ENCODE measurements at regions not wholly inside any gene's neighbourhood (a gene's known extent, or its start where the extent isn't known, plus 50 kb on each side); places are given as distances from the start of the nearest gene placed in this dataset.
A peak's percentile ranks its signal among the peaks of the same experiment; 100 is the strongest.

DNA sequence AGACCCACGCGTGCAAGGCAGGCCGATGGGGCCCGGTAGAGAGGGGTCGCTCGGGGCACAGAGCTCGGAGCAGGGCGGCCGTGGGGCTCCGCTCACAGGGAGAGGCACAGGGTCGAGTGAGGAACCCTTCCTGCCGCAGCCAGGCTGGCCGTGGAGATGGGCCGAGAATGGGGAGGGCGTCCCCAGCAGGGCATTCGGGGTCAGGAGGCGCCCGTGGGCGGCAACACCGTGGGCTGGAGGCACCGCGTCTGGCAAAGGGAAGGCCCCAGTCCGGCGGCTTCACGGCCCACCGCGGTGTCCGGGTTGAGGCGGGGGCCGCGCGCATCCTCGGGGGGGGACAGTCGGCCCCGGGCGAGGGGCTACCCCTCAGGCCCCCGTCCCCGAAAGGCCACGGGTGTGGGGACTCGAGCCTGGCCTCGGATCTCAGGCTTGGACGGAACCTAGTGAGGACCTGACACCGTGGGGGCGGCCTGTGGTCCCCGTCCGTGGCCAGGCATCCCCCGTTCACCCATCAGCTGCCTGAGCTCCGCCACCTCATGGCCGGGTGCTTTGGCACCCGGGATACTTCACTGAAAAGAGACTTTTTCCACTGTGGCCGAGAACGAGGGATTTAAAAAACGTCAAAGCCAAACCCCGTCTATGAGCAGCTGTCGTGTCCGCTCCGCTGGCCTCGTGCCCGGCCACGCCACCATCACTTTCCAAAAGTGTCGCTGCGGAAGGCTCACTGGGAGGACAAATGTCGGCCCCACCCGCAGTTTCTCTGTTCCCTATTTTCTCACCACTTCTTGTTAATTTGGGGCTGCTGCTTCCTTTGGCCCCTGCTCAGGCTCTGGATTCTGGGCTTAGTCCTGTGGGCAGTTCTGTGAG, 73.6 kb downstream of the METRNL start:
- no peak for DNase-seq
- H3K9me3 Mint-ChIP-seq, result no peaks in the 10 kb centered on the region
- CTCF ChIA-PET, result no interaction called here
- H3K27me3 Mint-ChIP-seq, result peaks cover 14% of the 10 kb centered on the region
- no peak overlapping the region for H3K4me3 Mint-ChIP-seq
- POLR2A ChIA-PET, result no interaction called here
- H3K4me1 Mint-ChIP-seq, result peaks cover 17% of the 10 kb centered on the region
- H3K36me3 Mint-ChIP-seq (ENCODE audit: low read depth), result no peaks in the 10 kb centered on the region
- H3K27ac Mint-ChIP-seq, result no peak overlapping the region

DNA sequence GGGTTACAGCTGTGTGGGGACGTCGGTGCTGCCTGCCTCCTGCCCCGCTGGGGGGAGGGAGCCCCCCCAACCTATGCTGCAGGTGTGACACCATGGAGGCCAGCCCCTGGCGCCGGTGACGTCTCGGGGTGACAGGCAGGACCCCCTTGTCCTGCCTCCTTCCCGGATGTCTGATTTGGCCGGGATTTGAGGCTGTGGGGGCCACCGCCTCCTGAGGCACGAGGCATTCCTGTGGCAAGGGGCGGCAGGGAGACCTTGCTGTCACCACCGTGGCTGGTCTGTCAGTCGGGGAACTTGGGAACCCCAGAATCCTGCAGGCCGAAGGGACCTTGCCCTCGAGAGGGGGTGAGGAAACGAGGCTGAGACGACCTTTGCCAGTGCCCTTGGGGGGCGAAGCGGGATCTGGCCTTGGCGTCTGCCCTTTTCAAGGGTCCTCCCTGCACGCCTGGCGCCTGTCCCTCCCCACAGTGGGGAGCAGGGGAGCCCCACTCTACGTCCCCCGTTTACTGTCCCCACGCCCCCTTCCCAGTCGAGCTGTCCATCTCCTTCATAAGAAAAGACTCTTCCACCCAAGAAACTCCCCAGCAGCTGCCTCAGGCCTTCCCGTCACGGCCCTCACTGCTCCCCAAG, 74.4 kb downstream of the METRNL start:
- Mint-ChIP-seq H3K4me3 (no peak overlapping the region), H3K9me3 (no peaks in the 10 kb centered on the region), H3K36me3 (ENCODE audit: low read depth) (no peaks in the 10 kb centered on the region), H3K27ac (no peak overlapping the region), H3K27me3 (peaks cover 16% of the 10 kb centered on the region), H3K4me1 (peaks cover 11% of the 10 kb centered on the region)
- DNase-seq, result no peak
- ChIA-PET CTCF (no interaction called here), POLR2A (no interaction called here)

DNA sequence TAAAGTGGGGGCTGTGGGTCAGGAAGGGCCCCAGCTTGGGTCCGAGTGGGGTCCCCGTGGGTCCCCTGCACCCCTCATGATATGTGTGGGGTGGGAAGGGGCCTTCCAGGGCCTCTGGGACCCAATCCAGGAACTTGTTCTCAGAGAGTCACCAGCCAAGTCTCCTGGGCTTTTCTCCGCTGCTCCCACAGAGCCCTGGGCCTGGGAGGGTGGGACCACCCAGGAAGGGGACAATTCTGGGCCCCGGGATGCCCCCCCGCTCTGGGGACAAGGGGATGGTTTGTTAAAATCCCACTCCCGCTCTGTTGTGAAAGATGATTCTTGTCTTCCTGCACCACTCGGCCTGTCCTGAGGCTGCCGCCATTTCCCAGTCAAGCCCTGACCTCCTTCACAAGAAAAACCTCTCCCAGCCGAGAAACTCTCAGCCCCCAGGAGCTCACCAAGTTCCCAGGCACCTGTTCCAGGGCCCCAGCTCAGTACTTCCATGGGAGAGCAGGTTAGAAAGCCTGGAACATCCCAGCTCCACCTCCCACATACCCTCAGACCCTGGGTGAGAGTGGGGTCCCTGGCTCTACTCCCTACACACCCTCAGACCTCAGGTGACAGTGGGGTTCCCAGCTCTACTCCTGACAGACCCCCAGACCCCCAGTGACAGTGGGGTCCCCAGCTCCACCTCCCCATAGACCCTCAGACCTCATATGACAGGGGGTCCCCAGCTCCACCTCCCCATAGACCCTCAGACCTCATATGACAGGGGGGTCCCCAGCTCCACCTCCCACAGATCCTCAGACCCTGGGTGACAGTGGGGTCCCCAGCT, 75.1 kb downstream of the METRNL start:
- CTCF ChIA-PET, result no interaction called here
- H3K27ac Mint-ChIP-seq, result no peak overlapping the region

DNA sequence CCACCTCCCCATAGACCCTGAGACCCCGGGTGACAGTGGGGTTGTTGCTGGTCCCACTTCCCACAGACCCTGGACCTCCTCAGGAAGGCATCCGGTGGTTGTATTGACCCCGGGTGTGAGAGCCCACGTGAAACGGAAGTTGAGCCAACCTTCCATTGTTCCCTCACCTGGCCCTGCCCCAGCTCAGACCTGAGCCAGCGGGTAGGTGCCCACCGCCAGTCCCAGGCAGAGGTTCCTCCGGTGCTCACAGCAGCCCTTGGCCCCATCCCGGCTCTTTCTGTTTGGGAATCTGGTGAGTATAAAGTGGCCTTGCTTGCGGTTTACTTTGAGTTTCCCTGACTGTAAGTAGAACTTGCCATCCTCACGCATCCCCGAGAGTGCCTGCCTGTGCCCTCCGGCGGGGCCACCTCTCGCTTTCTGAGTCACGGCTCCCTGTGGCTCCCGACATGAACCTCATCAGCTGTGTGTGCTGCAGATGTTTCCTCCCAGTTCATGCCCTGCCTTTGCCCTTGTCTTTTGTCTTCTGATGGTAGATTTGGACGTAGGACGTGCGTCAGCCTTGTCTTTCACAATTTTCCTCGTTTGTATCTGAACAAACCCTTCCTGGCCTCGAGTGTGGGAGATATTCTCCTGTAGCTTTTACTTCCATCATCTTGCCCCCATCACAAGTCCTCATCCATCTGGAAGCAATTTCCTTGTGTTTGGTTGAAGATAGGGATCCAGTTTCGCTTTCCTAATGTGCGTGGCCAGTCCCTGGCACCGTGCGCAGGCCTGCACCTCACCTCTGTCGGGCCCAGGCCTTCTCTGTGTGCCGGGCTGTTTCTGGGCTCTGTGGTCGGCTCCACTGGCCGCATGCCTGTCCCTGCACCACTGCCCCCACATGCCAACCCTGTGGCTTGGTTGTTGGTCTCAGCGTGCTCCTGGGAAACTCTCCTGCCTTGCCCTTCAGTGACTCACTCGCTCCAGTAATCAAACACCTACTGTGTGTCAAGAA, 76.0 kb downstream of the METRNL start:
- CTCF ChIA-PET, result no interaction called here
- H3K4me1 Mint-ChIP-seq, result peaks cover 6% of the 10 kb centered on the region
- H3K27me3 Mint-ChIP-seq, result peaks cover 29% of the 10 kb centered on the region
- POLR2A ChIA-PET, result interaction anchor here (1.0 kb wide), 1 partner anchor 45 kb away, joined by 3 read pairs; no protein-coding TSS in a partner anchor
- no peaks in the 10 kb centered on the region for H3K9me3 Mint-ChIP-seq
- no peak overlapping the region for H3K4me3 Mint-ChIP-seq
- no peaks in the 10 kb centered on the region for H3K36me3 Mint-ChIP-seq (ENCODE audit: low read depth)
- peak; percentile 28 for DNase-seq
- no peak overlapping the region for H3K27ac Mint-ChIP-seq

More for the DNA sequence above, 75.1 kb downstream of the METRNL start:
- Mint-ChIP-seq H3K4me3 (no peak overlapping the region), H3K4me1 (peaks cover 6% of the 10 kb centered on the region), H3K9me3 (no peaks in the 10 kb centered on the region), H3K27me3 (peaks cover 21% of the 10 kb centered on the region), H3K36me3 (ENCODE audit: low read depth) (no peaks in the 10 kb centered on the region)
- DNase-seq, result peak; percentile 9
- POLR2A ChIA-PET, result interaction anchor here (1.0 kb wide), 1 partner anchor 46 kb away, joined by 3 read pairs; no protein-coding TSS in a partner anchor

DNA sequence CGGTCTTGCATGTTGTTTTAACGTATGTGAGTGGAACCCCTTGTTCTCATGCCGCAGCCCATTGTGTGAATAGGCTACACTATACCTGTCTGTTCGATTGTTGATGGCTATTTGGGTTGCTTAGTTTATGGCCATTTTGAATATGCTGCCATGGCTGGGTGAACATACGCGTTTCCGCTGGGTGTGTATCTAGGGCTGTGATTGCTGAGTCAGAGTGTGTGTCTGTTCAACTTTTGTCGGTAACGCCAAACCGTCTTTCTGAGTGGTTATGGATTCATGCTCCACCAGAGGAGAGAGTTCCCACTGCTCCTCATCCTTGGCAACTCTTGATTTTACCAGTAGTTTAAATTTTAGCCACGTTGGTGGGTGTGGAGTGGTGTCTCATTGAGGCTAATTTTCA, 77.0 kb downstream of the METRNL start:
- Mint-ChIP-seq H3K9me3 (no peaks in the 10 kb centered on the region), H3K27ac (no peak overlapping the region), H3K4me3 (no peak overlapping the region), H3K36me3 (ENCODE audit: low read depth) (no peaks in the 10 kb centered on the region), H3K4me1 (peaks cover 6% of the 10 kb centered on the region), H3K27me3 (peaks cover 32% of the 10 kb centered on the region)
- no peak for DNase-seq
- CTCF ChIA-PET, result no interaction called here
- POLR2A ChIA-PET, result no interaction called here

DNA sequence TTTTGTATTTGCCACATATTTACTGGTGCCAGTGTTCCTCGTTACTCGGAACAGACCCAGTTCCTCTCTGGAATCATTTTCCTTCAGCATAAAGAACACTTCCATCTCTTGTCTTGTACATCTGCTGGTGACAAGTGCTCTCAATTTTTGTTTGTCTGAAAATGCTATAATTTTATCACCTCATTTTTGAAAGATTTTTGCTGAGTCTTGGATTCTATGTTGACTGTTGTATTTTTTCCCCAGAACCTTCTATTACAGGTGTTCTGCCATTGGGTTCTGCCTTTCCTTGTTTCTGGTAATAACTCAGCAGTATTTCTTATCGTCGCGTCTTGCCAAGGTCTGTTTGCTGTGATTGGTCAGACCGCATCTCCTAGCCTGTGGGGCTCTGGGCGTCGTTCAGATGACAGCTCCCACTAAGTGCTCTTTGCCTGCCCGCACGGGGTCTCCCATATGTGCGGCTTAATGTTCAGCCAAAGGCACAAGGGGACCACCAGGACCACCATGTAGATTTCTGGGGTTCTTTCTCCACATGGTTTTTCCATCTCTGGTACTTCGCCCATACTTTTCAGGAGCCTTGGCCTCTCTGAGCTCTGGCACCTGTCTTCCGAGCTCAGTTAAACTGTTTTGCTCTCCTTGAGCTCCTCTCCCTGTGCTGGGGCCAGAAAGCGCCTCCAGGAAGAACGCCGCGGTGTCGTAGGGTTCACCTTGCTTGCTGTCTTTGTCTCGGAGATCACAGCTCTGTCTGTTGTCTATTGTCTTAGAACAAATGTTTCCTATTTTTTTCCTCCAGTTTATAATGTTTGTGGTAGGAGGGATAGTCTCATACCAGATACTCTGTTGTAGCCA, 80.0 kb downstream of the METRNL start:
- H3K27ac Mint-ChIP-seq, result no peak overlapping the region
- no peaks in the 10 kb centered on the region for H3K9me3 Mint-ChIP-seq
- H3K4me1 Mint-ChIP-seq, result peaks cover 6% of the 10 kb centered on the region
- DNase-seq, result no peak
- H3K36me3 Mint-ChIP-seq (ENCODE audit: low read depth), result no peaks in the 10 kb centered on the region
- H3K27me3 Mint-ChIP-seq, result peaks cover 44% of the 10 kb centered on the region
- H3K4me3 Mint-ChIP-seq, result no peak overlapping the region
- CTCF ChIA-PET, result no interaction called here
- POLR2A ChIA-PET, result no interaction called here

DNA sequence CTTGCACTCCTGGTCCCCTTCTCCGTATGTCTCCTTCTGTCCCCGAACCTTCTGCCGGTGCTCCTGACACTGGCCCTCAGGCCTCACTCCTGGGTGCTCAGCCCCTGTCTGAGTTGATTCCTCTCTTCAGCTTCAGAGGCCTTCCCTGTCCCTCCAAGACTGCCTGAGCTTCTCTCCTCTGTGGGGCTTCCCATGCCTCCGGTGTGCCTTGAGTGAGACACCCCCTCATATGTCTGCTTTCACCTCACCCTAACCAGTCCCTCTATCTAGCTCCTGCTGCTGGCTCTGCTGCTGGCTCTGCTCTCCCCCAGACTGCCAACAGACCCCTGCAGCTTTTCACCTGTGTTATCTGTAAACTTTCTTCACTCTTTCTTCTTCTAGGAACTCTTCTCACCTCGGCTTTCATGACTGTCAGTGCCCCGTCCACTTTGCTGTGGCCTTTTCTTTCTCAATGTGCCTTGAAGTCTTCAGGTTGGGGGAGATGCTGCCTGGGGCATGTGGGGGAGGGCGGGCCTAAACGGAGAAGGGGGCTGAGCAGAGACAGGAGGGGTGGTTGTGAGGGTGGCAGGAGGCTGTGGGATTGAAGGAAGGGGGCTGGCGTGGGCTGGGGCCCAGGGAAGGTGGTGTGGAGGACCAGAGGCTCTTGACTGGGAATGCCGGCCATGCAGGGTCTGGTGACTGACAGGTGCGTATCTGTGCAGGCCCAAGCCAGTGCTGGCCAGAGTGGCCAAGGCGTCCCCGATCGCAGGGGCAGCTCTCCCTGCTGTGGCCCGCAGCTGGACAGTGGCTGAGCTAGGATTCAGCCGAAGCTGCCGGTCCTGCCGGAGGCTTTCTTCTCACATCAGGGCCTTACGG, 81.3 kb downstream of the METRNL start:
- no peak for DNase-seq
- H3K36me3 Mint-ChIP-seq (ENCODE audit: low read depth), result no peaks in the 10 kb centered on the region
- peaks cover under 1% of the 10 kb centered on the region for H3K4me1 Mint-ChIP-seq
- POLR2A ChIA-PET, result no interaction called here
- peaks cover 51% of the 10 kb centered on the region for H3K27me3 Mint-ChIP-seq
- H3K9me3 Mint-ChIP-seq, result no peaks in the 10 kb centered on the region
- H3K4me3 Mint-ChIP-seq, result no peak overlapping the region
- CTCF ChIA-PET, result no interaction called here
- H3K27ac Mint-ChIP-seq, result no peak overlapping the region

DNA sequence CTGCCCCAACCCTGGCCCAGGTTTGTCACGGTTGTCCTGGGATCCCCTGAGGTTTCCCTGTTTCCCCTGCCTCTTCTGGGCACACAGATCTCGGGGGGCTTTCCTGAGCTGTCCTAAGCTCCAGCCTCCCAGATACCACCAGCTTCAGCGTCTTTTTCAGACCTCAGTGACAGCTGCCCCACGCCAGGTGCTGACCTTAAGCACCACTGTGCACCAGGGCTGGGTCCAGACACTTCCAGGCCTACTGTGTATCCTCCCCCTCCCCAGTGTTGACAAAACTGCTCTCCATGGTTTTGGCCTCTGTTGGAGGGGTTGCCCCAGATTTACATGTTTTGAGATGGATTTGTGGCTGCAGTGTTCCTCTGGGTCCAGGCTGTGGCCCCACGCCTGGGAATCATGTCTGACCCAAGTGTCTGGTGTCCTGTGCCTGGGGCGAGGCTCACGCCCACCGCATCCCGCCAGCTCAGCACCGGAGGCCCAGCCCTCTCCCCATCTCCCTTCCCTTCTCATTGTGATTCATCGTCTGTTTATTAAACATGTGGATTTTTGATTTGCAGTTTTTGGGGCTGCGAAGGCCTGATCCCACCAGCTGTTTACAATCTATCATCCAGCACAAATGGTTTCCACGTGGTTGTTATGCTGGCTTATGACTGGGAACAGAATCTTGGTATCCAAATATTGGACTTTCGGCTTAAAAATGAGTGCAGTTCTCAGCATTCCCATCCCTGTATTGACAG, 82.1 kb downstream of the METRNL start:
- no peak for DNase-seq
- Mint-ChIP-seq H3K36me3 (ENCODE audit: low read depth) (no peaks in the 10 kb centered on the region), H3K27me3 (peaks cover 52% of the 10 kb centered on the region), H3K9me3 (no peaks in the 10 kb centered on the region), H3K4me1 (no peaks in the 10 kb centered on the region), H3K27ac (no peak overlapping the region), H3K4me3 (no peak overlapping the region)
- POLR2A ChIA-PET, result no interaction called here
- CTCF ChIA-PET, result no interaction called here

DNA sequence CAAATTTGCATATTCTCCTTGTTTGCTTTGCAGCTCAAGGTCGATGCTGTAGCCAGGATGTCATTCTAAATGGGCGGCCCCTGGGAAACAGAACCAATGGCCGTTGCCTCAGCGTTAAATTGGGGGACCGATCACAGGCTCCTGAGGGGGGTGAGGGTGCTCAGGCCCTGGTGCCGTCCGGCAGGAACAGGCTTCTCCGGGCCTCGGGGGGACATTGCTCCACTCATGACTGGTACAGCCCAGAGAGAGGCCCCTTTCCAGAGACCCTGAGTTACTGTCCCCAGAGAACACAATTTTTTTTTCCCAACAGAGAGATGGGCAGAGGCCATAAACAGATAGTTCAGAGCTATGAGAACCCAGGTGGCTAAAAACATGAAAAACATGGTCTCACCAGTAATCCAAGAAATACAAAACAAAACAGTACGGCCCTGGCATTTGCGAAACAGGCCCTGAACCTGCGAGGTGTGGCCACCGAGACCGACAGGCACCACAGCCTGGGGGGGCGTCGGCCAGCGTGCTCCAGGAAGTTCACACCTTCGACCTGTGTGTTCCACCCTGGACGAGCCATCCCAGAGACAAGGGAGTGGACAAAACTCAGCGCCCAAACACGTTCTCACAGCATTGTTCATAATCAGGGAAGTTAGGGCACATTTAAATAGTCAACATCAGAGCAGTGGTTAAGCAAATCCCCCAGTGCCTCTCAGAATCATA, 82.8 kb downstream of the METRNL start:
- POLR2A ChIA-PET, result no interaction called here
- Mint-ChIP-seq H3K9me3 (no peaks in the 10 kb centered on the region), H3K36me3 (ENCODE audit: low read depth) (no peaks in the 10 kb centered on the region), H3K27ac (no peak overlapping the region), H3K4me3 (no peak overlapping the region), H3K27me3 (peaks cover 57% of the 10 kb centered on the region), H3K4me1 (no peaks in the 10 kb centered on the region)
- peak; percentile 8 for DNase-seq
- CTCF ChIA-PET, result no interaction called here

DNA sequence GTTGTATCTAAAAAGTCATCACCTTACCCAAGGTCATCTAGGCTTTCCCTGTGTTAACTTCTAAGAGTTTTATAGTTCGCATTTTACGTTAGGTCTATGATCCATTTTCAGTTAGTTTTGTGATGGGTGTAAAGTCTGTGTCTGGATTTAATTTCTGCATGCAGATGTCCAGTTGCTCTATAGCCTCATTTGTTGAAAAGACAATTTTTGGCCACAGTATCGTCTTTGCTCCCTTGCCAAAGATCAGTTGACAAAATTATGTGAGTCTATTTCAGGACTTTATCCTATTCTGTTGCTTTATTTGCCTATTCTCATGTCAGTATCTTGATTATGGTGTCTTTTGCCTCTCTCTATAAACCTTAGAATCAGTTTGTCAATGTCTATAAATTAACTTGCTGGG, 85.1 kb downstream of the METRNL start:
- Mint-ChIP-seq H3K27ac (no peak overlapping the region), H3K4me3 (no peak overlapping the region), H3K4me1 (no peaks in the 10 kb centered on the region), H3K27me3 (peaks cover 56% of the 10 kb centered on the region), H3K9me3 (no peaks in the 10 kb centered on the region), H3K36me3 (ENCODE audit: low read depth) (no peaks in the 10 kb centered on the region)
- POLR2A ChIA-PET, result interaction anchor here (1.0 kb wide), 1 partner anchor 36 kb away, joined by 3 read pairs; no protein-coding TSS in a partner anchor
- CTCF ChIA-PET, result no interaction called here
- no peak for DNase-seq

Data from activated CD4-positive, alpha-beta memory T cell treated with anti-CD3 and anti-CD28 coated beads, Interleukin-2, amount 10 ng/mL, durations not matched to agents 7 days and 5 days (primary cell).